ENCODE measurements at regions not wholly inside any gene's neighbourhood (a gene's known extent, or its start where the extent isn't known, plus 50 kb on each side); places are given as distances from the start of the nearest gene placed in this dataset.
"Not testable (repeated sequence)": the region's sequence is repeated elsewhere in the genome, so short reads cannot be mapped to it uniquely, and the experiment has no call there.

DNA sequence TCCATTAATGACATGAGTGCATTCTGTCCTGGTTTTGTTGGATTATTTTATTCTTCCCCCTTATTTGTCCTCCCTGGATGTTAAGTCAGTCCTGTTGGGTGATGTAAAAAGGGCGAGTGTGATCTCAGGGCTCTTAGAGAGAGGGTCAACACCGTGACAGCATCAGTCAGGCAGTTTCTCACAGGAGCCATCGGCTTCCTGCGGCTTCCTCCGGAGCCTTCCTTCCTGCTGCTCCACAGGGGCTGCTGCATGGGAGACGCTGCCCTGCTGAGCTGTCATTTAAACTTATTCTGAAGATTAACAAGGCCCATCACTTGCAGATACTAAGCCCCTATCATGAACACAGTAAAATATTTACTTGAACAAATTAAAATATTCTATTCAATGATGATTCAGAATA is 211.3 kb downstream of the SPATA31A1 start:
- DNase-seq (ENCODE audit: low read depth): not testable (repeated sequence)

- not testable (repeated sequence) for DNase-seq (ENCODE audit: low read depth)
Observed at GRCh38 chr9:39567396-39567795, 211.9 kb downstream of the SPATA31A1 start.

GRCh38 chr9:39568900-39569299 is 213.4 kb downstream of the SPATA31A1 start:
- DNase-seq (ENCODE audit: low read depth): not testable (repeated sequence)

DNA sequence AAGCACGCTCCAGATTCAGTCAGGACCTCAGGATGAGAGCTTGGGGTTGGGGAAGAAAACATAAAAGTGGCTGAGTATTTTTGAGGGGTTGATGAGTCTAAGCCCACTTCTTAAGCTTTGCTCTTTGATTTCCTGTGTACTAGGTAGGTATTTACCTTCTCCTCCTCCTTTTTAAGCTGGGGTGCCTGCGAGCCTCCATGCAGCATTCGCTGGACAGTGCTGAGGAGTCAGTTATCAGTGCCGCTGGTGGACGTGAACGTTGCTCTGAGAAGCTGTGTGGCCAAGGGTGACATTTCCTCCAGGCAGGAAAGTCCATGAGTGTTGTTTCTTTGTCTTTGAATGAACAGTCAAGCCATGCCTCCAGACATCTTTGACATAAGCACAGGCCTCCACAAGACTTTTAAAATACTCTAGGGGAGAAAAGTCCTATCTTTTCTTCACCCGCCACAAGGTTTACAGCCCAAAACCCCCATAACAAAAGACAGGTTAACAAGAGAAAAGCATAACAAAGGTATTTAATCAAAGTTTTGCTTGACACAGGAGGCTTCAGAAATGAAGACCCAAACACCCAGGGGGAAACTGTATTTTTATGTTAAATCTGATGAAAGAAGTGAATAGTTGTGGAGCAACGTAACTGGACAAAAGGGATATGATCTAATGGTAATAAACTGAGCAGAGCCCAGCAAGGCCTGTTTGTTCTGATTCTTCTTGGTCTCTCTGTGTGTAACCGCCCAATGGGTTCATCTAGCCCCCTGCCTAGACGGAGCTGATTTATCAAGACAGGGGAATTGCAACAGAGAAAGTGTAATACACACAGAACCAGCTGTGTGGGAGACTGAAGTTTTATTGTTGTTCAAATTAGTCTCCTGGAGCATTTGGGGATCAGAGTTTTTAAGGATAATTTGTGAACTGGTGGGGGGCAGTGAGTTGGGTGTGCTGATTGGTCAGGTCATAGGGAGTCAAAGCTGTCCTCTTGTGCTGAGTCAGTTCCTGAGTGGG is 217.9 kb downstream of the SPATA31A1 start:
- not testable (repeated sequence) for DNase-seq (ENCODE audit: low read depth)

- DNase-seq (ENCODE audit: low read depth): not testable (repeated sequence)
Observed at GRCh38 chr9:39579000-39579399, 223.5 kb downstream of the SPATA31A1 start.

DNA sequence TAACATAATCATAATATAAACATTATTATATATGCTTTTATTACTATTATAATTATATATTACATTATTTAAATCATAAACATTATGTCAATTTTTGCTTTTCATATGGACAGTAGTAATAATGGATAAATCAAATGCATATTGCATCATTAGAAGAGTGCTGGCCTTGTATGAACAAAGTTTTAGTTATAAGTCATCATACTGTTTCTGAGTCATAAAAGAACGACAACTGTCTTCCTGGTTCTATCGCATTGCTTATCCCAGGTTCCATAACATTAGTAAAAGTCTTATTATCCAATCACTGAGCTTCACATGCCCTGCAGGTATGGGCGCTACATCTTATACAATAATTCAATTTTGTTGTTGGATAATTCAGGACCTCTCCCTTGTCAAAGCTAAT is 225.8 kb downstream of the SPATA31A1 start:
- not testable (repeated sequence) for DNase-seq (ENCODE audit: low read depth)

- DNase-seq (ENCODE audit: low read depth): not testable (repeated sequence)
Observed at GRCh38 chr9:39582677-39583412, 227.4 kb downstream of the SPATA31A1 start.

- DNase-seq (ENCODE audit: low read depth): not testable (repeated sequence)
Observed at GRCh38 chr9:39583413-39583747, 227.9 kb downstream of the SPATA31A1 start.

DNA sequence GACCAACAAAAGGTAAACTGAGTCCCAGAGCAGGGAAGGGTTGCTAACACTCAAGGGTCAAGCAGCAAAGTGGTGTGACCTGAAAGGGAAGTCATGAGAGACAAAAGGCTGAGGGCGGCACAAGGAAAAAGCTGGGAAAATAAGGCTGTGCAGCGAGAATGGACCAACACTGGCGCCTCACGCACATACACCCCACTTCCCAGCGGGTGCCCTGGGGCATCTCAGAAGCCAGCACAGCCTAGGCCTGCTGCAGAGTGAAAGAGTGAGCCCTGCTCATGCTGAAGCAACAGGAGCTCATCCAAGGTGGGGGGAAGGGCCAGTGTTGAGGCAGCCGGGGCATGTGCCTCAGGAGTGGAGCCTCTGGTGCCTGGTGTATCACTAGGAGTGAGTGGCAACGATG is 229.8 kb downstream of the SPATA31A1 start:
- DNase-seq (ENCODE audit: low read depth): not testable (repeated sequence)

DNA sequence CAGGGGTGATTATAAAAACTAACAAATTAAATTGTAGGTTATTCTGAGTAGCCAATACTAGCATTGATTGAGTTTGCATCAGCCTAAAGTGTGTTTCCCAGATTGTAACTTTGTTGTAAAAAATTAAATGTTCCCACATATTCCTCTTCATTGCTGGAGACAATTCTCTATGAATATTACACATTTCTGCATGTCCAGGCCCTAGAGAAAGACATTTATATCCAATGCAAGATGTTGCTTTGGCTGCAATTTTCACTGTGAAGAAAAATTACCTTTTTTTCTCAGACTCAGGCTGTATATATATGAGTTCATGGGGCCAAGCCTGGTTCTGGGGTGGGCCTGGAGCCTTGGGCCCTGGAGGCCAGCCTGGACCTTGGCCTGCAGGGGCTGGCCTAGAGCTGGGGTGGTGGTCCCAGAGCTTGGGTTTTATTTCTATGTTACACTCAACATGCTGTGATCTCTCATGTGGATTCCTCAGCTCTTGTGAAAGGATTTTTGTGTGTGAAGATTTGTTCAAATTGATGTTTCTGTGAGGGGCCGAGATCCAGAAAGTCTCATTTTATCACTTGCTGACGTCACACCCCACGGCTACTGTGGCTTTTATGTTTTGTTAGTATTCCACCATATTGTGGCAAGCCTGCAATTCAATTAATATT is 232.5 kb downstream of the SPATA31A1 start:
- no peak for DNase-seq (ENCODE audit: low read depth)

- DNase-seq (ENCODE audit: low read depth): no peak
Observed at GRCh38 chr9:39588500-39589137, 233.2 kb downstream of the SPATA31A1 start.

GRCh38 chr9:39604089-39604488 is 248.6 kb downstream of the SPATA31A1 start:
- not testable (repeated sequence) for DNase-seq (ENCODE audit: low read depth)

DNA sequence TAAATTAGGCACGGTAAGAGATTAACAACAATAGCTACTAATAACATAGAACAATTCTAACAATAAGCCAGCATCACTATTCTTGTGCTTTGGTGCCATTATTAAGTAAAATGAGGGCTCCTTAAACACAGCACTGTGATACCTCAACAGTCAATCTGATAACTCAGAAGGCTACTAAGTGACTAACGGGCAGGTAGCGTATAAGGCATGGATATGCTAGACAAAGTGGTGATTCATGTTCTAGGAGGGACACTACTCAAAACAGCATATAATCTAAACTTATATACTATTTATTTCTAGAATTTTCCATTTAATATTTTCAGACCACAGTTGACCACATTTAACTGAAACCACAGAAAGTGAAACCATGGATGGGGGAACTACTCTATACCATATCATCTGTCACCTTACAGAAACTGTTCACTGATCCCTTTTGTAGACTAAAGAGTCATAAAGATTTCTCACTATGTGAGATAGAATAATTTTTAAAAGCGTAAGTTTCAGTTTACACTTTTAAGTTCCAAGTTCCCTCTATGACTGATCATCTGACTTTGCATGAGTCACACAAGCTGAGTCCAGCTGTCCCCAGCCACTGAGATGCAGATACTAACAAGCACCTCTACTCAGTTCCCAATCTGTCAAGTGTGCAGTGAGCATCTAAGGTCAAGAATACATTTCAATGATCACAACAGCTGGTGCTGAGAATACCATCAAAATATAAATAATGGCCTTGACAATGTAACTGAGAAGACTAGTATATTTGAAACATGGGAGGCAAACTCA is 256.2 kb downstream of the SPATA31A1 start:
- DNase-seq (ENCODE audit: low read depth): not testable (repeated sequence)

DNA sequence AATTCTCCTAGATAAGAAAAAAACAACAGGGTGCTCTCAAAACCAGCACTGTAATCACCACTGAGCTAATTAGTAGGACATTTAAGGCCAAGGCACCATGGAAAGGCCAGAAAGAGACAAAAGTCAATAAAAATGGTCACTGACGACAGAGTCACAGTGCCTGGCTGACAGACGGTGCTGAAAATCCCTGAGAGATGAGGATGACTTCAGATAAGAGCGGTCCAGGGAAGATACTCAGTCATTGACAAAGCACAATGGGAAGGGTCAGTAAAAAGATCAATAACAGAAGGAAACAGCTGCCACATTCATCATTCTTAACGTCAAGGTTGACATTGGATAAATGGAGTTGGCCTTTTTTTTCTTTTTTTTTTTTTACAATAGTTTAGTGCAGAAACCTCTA is 261.0 kb downstream of the SPATA31A1 start:
- not testable (repeated sequence) for DNase-seq (ENCODE audit: low read depth)

DNA sequence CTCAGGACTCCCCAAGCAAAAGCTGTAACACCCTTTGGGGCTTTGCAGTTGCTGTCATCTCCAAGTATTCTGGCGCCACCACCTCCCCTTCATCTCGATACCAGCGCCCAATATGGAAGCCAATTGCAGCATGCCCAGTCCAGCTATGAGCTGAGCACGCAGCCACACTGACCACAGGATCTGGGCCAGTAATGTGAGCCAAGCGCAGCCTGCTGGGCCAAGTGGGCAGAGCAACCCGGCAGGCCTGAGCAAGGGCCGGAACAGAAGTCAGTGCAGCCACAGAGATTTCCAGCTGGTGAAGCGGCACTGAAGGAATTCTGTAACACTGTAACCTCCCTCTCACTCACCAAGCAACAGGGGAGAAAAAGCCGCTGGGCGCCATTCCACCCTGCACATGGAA is 268.6 kb downstream of the SPATA31A1 start:
- not testable (repeated sequence) for DNase-seq (ENCODE audit: low read depth)

DNA sequence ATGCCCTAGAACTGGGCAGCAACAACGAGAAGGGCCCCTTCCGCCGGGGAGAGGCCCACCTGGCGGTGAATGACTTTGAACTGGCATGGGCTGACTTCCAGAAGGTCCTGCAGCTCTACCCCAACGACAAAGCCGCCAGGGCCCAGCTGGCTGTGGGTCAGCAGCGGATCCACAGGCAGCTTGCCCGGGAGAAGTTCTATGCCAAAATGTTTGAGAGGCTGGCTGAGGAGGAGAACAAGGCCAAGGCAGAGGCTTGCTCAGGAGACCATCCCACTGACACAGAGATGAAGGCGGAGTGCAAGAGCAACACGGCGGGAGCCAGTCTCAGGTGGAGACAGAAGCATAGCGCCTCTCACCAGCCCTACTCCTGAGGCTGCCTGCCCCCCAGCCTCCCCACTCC is 276.6 kb downstream of the SPATA31A1 start:
- DNase-seq (ENCODE audit: low read depth): not testable (repeated sequence)

- not testable (repeated sequence) for DNase-seq (ENCODE audit: low read depth)
Observed at GRCh38 chr9:39649029-39649428, 293.6 kb downstream of the SPATA31A1 start.

DNA sequence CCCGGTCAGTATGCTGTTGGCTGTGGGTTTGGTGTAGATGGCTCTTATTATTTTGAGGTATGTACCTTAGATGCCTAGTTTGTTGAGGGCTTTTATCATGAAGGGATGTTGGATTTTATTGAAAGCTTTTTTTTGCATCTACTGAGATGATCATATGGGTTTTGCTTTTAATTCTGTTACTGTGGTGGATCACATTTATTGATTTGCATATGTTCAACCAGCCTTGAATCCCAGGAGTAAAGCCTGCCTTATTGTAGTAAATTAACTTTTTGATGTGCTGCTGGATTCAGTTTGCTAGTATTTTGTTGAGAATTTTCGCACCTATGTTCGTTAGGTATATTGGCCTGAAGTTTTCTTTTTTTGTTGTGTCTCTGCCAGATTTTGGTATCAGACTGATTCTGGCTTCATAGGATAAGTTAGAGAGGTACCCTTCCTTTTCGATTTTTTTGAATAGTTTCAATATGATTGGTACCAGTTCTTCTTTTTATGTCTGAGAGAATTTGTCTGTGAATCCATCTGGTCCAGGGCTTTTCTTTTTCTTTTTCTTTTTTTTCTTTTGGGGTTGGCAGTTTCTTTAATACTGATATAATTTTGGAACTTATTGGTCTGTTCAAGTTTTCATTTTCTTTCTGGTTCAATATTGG is 301.6 kb downstream of the SPATA31A1 start:
- not testable (repeated sequence) for DNase-seq (ENCODE audit: low read depth)

DNA sequence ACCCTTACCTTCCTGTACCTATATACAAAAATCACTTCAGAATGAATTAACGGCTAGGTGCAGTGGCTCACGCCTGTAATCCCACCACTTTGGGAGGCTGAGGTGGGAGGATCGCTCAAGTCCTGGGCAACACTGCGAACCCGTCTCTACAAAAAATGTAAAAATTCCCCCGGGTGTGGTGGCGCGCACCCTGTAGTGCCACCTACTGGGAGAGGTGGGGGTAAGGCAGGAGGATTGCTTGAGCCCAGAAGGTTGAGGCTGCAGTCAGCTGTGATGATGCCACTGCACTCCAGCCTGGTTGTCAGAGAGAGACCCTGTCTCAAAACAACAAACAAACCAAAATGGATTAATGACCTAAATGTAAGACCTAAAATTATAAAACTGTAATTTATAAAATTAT is 307.6 kb downstream of the SPATA31A1 start:
- not testable (repeated sequence) for DNase-seq (ENCODE audit: low read depth)

DNA sequence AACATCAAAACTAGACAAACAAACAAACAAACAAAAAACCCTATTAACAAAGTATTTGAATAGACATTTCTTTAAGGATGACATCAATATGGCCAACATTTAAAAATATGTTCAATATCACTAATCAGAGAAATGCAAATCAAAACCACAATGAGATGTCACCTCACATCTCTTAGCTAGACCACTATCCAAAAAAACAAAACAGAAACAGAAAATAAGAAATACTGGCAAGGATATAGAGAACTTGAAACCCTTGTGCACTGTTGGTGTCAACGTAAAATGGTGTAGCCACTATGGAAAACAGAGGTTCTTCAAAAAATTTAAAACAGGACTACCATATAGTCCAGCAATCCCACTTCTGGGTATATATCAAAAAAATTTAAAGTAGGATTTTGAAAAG is 308.2 kb downstream of the SPATA31A1 start:
- not testable (repeated sequence) for DNase-seq (ENCODE audit: low read depth)
